ENCODE measurements at regions not wholly inside any gene's neighbourhood (a gene's known extent, or its start where the extent isn't known, plus 50 kb on each side); places are given as distances from the start of the nearest gene placed in this dataset.

DNA sequence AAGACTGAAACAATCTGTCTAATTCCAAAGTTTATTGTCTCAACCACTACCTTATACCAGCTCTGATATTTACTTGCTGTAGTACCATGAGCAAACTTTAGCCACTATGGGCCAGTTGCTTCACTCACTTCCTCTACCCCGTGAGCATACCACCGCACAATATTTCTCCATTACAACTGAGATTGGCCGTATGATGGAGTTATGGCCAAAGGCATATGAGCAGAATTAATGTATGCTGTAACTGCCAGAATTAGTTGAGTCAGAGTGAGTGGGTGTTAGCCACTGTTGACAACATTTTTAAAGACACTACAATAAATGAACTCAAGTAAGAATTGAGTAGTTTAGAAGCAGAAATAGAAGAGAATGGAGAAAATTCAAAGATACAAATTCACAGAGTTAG is 69.7 kb downstream of the LRATD1 start:
- DNase-seq (ENCODE audit: low read depth, low spot score), result no peak
- CTCF ChIA-PET, result no interaction called here

DNA sequence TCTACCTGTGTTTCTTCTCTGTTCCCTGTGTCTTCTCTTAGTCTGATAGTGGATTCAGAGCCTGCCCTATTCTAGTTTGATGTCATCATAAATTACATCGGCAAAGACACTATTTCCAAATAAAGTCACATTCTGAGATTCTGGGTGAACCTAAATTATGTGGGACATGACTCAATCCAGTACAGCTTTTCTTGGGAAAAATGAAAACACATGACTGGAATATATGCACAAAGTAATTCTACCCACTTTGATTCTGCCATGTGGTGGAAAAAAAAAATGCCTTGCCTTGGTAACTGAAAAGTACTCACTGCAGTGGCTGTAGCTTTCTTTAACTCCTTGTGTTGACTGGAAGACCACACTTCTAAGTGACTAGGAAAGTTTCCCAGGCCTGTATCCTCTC is 73.7 kb downstream of the LRATD1 start:
- no peaks in the 10 kb centered on the region for H3K27me3 ChIP-seq (ENCODE audit: insufficient read depth, low read length)
- H3K9me2 ChIP-seq (ENCODE audit: insufficient read depth), result no peaks in the 10 kb centered on the region
- H3K79me2 ChIP-seq (ENCODE audit: insufficient read depth, low read length), result no peaks in the 10 kb centered on the region
- no TSS peak for BruUV-seq (replicated peaks)
- TF ChIP-seq CEBPB (IDR thresholded peaks at IDR 0.05; ENCODE audit: low read depth) (no peak), RAD21 (IDR thresholded peaks at IDR 0.05; ENCODE audit: low read depth) (no peak), ELF1 (IDR thresholded peaks at IDR 0.05; ENCODE audit: borderline replicate concordance, low read depth) (no peak), FOSL1 (IDR thresholded peaks at IDR 0.05; ENCODE audit: low read depth) (no peak)
- TF ChIP-seq, protein P1, sequence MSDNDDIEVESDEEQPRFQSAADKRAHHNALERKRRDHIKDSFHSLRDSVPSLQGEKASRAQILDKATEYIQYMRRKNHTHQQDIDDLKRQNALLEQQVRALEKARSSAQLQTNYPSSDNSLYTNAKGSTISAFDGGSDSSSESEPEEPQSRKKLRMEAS (IDR thresholded peaks at IDR 0.05), result no peak
- TF ChIP-seq, protein P2, sequence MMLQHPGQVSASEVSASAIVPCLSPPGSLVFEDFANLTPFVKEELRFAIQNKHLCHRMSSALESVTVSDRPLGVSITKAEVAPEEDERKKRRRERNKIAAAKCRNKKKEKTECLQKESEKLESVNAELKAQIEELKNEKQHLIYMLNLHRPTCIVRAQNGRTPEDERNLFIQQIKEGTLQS (IDR thresholded peaks at IDR 0.05), result no peak
- ChIA-PET POLR2A (no interaction called here), CTCF (no interaction called here), RAD21 (ENCODE audit: low non-redundant PET in 1 of 2, low total read pairs in 2 of 2, uncharacterized antibody in 2 of 2, unreplicated experiment in 2 of 2) (no interaction called here)
- H4K20me1 ChIP-seq (ENCODE audit: insufficient read depth), result no peaks in the 10 kb centered on the region
- no peak overlapping the region for H3K9ac ChIP-seq (ENCODE audit: low read length)
- no peak overlapping the region for H3K4me3 ChIP-seq (replicated peaks in 1 of 2; ENCODE audit: low read depth in 1 of 2, low read length in 2 of 2)
- ATAC-seq (no peak), DNase-seq (ENCODE audit: low read depth, low spot score) (no peak)
- H2AFZ ChIP-seq (ENCODE audit: low read depth, low read length, poor library complexity, severe bottlenecking), result no peak overlapping the region
- H3K36me3 ChIP-seq (ENCODE audit: control insufficient read depth in 1 of 2, insufficient read depth in 2 of 2, low read length in 2 of 2), result no peaks in the 10 kb centered on the region
- intact Hi-C loops (cut with micrococcal nuclease), result no loop called here
- peaks cover 0 to 6% of the 10 kb centered on the region in 2 experiments; a peak in 3 of 4 replicates for H3K9me3 ChIP-seq (ENCODE audit: control insufficient read depth in 1 of 2, insufficient read depth in 1 of 2, low read depth in 1 of 2, low read length in 2 of 2)
- H3K4me1 ChIP-seq (ENCODE audit: control insufficient read depth in 1 of 2, insufficient read depth in 2 of 2, low read length in 2 of 2), result no peaks in the 10 kb centered on the region
- no peak overlapping the region for H3K4me2 ChIP-seq (ENCODE audit: low read length)
- no peak overlapping the region for H3K27ac ChIP-seq (ENCODE audit: low read depth, low read length)

More for the DNA sequence above, 69.7 kb downstream of the LRATD1 start:
- ChIA-PET POLR2A (no interaction called here), RAD21 (ENCODE audit: low non-redundant PET in 1 of 2, low total read pairs in 2 of 2, uncharacterized antibody in 2 of 2, unreplicated experiment in 2 of 2) (no interaction called here)
- no peaks in the 10 kb centered on the region for H3K9me2 ChIP-seq (ENCODE audit: insufficient read depth)
- H3K9me3 ChIP-seq (ENCODE audit: control insufficient read depth in 1 of 2, insufficient read depth in 1 of 2, low read depth in 1 of 2, low read length in 2 of 2), result peaks cover 3% of the 10 kb centered on the region in 2 experiments; a peak in 3 of 4 replicates
- H4K20me1 ChIP-seq (ENCODE audit: insufficient read depth), result no peaks in the 10 kb centered on the region
- no peaks in the 10 kb centered on the region for H3K4me1 ChIP-seq (ENCODE audit: control insufficient read depth in 1 of 2, insufficient read depth in 2 of 2, low read length in 2 of 2)
- TF ChIP-seq POLR2AphosphoS5 (IDR thresholded peaks at IDR 0.05; ENCODE audit: low read depth, low read length), result no peak
- no peak for TF ChIP-seq SRF (IDR thresholded peaks at IDR 0.05; ENCODE audit: low read depth)
- no peak for TF ChIP-seq POLR2A (IDR thresholded peaks at IDR 0.05; ENCODE audit: borderline replicate concordance, extremely low read depth, insufficient read depth, insufficient read length)
- no peak for TF ChIP-seq SP1 (IDR thresholded peaks at IDR 0.05; ENCODE audit: low read depth)
- no peak overlapping the region for H3K9ac ChIP-seq (ENCODE audit: low read length)
- H3K27me3 ChIP-seq (ENCODE audit: insufficient read depth, low read length), result no peaks in the 10 kb centered on the region
- H3K4me2 ChIP-seq (ENCODE audit: low read length), result no peak overlapping the region
- H3K4me3 ChIP-seq (replicated peaks in 1 of 2; ENCODE audit: low read depth in 1 of 2, low read length in 2 of 2), result no peak overlapping the region
- intact Hi-C loops (cut with micrococcal nuclease), result no loop called here
- H3K79me2 ChIP-seq (ENCODE audit: insufficient read depth, low read length), result no peaks in the 10 kb centered on the region
- ATAC-seq, result no peak
- no TSS peak for BruUV-seq (replicated peaks)
- H3K36me3 ChIP-seq (ENCODE audit: control insufficient read depth in 1 of 2, insufficient read depth in 2 of 2, low read length in 2 of 2), result no peaks in the 10 kb centered on the region
- H3K27ac ChIP-seq (ENCODE audit: low read depth, low read length), result no peak overlapping the region
- no peak overlapping the region for H2AFZ ChIP-seq (ENCODE audit: low read depth, low read length, poor library complexity, severe bottlenecking)
